A673 (cell line): ENCODE measurements at regions not wholly inside any gene's neighbourhood (a gene's known extent, or its start where the extent isn't known, plus 50 kb on each side); places are given as distances from the start of the nearest gene placed in this dataset.
"Not testable (repeated sequence)": the region's sequence is repeated elsewhere in the genome, so short reads cannot be mapped to it uniquely, and the experiment has no call there.

Experiments
- BruUV-seq: library from RNA; stranded (reverse); fragments of 400-500 nt; replicated peaks from 2 replicates; lab custom pipeline; 2021; lab: Mats Ljungman, UMichigan
- CTCF ChIA-PET: fragments of 300-600 bp; sonication (Branson Sonifier 250); formaldehyde crosslinking; loops from one replicate; lab custom pipeline; 2022; ENCODE audit warnings: antibody characterized with exemption; lab: Charles Lee
- POLR2A ChIA-PET: fragments of 300-600 bp; sonication (Branson Sonifier 250); formaldehyde crosslinking; loops from one replicate; lab custom pipeline; 2022; ENCODE audit warnings: antibody characterized with exemption; ENCODE audit not compliant: low non-redundant PET; lab: Charles Lee
- DNase-seq: peaks from one replicate; pipeline ENCODE4 v3.0.0-alpha.2; 2015; ENCODE audit warnings: low spot score
- H3K27ac ChIP-seq: fragments of 200-600 bp; sonication (generic); 2 replicates; pipeline ENCODE4 v1.5.1; 2016; ENCODE audit warnings: mixed run types, low read depth, mild to moderate bottlenecking, mixed read lengths, antibody characterized with exemption, low read length; ENCODE audit not compliant: poor library complexity, severe bottlenecking
- H3K27me3 ChIP-seq: fragments of 200-600 bp; sonication (generic); replicated peaks from 2 replicates; pipeline ENCODE4 v1.6.1; 2017; ENCODE audit warnings: mixed run types, low read depth, mild to moderate bottlenecking, mixed read lengths, antibody characterized with exemption, low read length; ENCODE audit not compliant: insufficient read depth, poor library complexity
- H3K36me3 ChIP-seq: fragments of 200-600 bp; sonication (generic); 2 replicates; pipeline ENCODE4 v1.6.1; 2016; ENCODE audit warnings: mixed run types, mild to moderate bottlenecking, mixed read lengths, antibody characterized with exemption, low read length; ENCODE audit not compliant: insufficient read depth, poor library complexity, severe bottlenecking
- H3K4me1 ChIP-seq: fragments of 200-600 bp; sonication (generic); 2 replicates; pipeline ENCODE4 v1.6.1; 2017; ENCODE audit warnings: mixed run types, mild to moderate bottlenecking, mixed read lengths, antibody characterized with exemption, low read length; ENCODE audit not compliant: insufficient read depth, poor library complexity, severe bottlenecking
- H3K4me3 ChIP-seq: fragments of 200-600 bp; sonication (generic); 2 replicates; pipeline ENCODE4 v1.5.1; 2016; ENCODE audit warnings: low read depth, mixed run types, mild to moderate bottlenecking, mixed read lengths, low read length; ENCODE audit not compliant: poor library complexity, severe bottlenecking
- H3K9me3 ChIP-seq: fragments of 200-600 bp; sonication (generic); 2 replicates; pipeline ENCODE4 v1.6.1; 2016; ENCODE audit warnings: mixed run types, low read depth, mild to moderate bottlenecking, mixed read lengths, antibody characterized with exemption, low read length; ENCODE audit not compliant: poor library complexity, severe bottlenecking
- intact Hi-C: fragments of 100-400 bp; cut with micrococcal nuclease; formaldehyde crosslinking; loops from one replicate; pipeline ENCODE4 v1.10.0; 2022; ENCODE audit not compliant: unreplicated experiment

- H3K9me3 ChIP-seq, POLR2A ChIA-PET, BruUV-seq, H3K36me3 ChIP-seq, H3K27ac ChIP-seq, H3K27me3 ChIP-seq, intact Hi-C loops, CTCF ChIA-PET, DNase-seq, H3K4me1 ChIP-seq: not testable (repeated sequence)
- H3K4me3 ChIP-seq = peak overlapping the region; percentile 12
Measured at GRCh38 chr9:61330342-61331092, 140.7 kb downstream of the SPATA31A7 start.

- H3K36me3 ChIP-seq, H3K4me3 ChIP-seq, intact Hi-C loops, DNase-seq, POLR2A ChIA-PET, H3K4me1 ChIP-seq, BruUV-seq, H3K27me3 ChIP-seq, CTCF ChIA-PET, H3K27ac ChIP-seq, H3K9me3 ChIP-seq: not testable (repeated sequence)
Measured at GRCh38 chr9:61356936-61357335, 167.1 kb downstream of the SPATA31A7 start.

- BruUV-seq, intact Hi-C loops, H3K9me3 ChIP-seq, H3K4me3 ChIP-seq, CTCF ChIA-PET, H3K27me3 ChIP-seq, DNase-seq, POLR2A ChIA-PET, H3K36me3 ChIP-seq, H3K4me1 ChIP-seq, H3K27ac ChIP-seq: not testable (repeated sequence)
Measured at GRCh38 chr9:61374390-61374789, 184.6 kb downstream of the SPATA31A7 start.

GRCh38 chr9:61376159-61376558 is 186.3 kb downstream of the SPATA31A7 start:
- H3K27ac ChIP-seq, DNase-seq, H3K27me3 ChIP-seq, H3K4me3 ChIP-seq, H3K4me1 ChIP-seq, H3K9me3 ChIP-seq, CTCF ChIA-PET, intact Hi-C loops, POLR2A ChIA-PET, H3K36me3 ChIP-seq, BruUV-seq: not testable (repeated sequence)

GRCh38 chr9:61386035-61386815 is 196.4 kb downstream of the SPATA31A7 start:
- H3K36me3 ChIP-seq, BruUV-seq, POLR2A ChIA-PET, H3K27me3 ChIP-seq, DNase-seq, intact Hi-C loops, H3K9me3 ChIP-seq, H3K4me3 ChIP-seq, H3K27ac ChIP-seq, CTCF ChIA-PET, H3K4me1 ChIP-seq: not testable (repeated sequence)

- DNase-seq, H3K36me3 ChIP-seq, H3K27me3 ChIP-seq, CTCF ChIA-PET, H3K9me3 ChIP-seq, H3K4me3 ChIP-seq, H3K27ac ChIP-seq, POLR2A ChIA-PET, intact Hi-C loops, H3K4me1 ChIP-seq, BruUV-seq: not testable (repeated sequence)
Measured at GRCh38 chr9:61386816-61387102, 196.9 kb downstream of the SPATA31A7 start.

- BruUV-seq, H3K27ac ChIP-seq, H3K9me3 ChIP-seq, H3K36me3 ChIP-seq, H3K4me1 ChIP-seq, H3K27me3 ChIP-seq, DNase-seq, CTCF ChIA-PET, intact Hi-C loops, POLR2A ChIA-PET, H3K4me3 ChIP-seq: not testable (repeated sequence)
Measured at GRCh38 chr9:61402692-61403091, 212.9 kb downstream of the SPATA31A7 start.
